ENCODE measurements at regions not wholly inside any gene's neighbourhood (a gene's known extent, or its start where the extent isn't known, plus 50 kb on each side); places are given as distances from the start of the nearest gene placed in this dataset.

DNA sequence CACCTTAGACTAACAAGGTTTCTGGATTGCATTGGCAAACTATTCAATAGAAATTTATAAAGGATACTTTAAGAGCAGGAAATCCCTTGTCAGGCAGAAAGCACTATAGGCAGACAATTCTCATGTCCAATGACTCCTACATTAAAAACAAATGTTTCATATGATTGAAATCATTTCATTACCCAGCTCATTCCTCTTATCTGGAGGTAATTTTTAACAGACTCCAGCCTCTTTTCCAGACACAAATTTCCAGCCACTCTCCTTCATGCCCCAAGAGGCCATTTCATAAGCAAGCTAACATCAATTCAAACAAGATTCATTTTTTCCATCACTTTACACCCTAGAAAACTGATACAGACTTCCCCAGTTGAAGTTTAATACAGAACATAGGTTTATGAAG, 495.1 kb upstream of the FRG1 start:
- TF ChIP-seq MYC (IDR thresholded peaks at IDR 0.05; ENCODE audit: borderline replicate concordance, low read length) (no peak), JUN (IDR thresholded peaks at IDR 0.05) (no peak)
- TF ChIP-seq, protein P1, sequence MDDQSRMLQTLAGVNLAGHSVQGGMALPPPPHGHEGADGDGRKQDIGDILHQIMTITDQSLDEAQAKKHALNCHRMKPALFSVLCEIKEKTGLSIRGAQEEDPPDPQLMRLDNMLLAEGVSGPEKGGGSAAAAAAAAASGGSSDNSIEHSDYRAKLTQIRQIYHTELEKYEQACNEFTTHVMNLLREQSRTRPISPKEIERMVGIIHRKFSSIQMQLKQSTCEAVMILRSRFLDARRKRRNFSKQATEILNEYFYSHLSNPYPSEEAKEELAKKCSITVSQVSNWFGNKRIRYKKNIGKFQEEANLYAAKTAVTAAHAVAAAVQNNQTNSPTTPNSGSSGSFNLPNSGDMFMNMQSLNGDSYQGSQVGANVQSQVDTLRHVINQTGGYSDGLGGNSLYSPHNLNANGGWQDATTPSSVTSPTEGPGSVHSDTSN (IDR thresholded peaks at IDR 0.05): no peak
- TF ChIP-seq, protein P2, sequence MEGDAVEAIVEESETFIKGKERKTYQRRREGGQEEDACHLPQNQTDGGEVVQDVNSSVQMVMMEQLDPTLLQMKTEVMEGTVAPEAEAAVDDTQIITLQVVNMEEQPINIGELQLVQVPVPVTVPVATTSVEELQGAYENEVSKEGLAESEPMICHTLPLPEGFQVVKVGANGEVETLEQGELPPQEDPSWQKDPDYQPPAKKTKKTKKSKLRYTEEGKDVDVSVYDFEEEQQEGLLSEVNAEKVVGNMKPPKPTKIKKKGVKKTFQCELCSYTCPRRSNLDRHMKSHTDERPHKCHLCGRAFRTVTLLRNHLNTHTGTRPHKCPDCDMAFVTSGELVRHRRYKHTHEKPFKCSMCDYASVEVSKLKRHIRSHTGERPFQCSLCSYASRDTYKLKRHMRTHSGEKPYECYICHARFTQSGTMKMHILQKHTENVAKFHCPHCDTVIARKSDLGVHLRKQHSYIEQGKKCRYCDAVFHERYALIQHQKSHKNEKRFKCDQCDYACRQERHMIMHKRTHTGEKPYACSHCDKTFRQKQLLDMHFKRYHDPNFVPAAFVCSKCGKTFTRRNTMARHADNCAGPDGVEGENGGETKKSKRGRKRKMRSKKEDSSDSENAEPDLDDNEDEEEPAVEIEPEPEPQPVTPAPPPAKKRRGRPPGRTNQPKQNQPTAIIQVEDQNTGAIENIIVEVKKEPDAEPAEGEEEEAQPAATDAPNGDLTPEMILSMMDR (IDR thresholded peaks at IDR 0.05): no peak
- TF ChIP-seq, protein P3, sequence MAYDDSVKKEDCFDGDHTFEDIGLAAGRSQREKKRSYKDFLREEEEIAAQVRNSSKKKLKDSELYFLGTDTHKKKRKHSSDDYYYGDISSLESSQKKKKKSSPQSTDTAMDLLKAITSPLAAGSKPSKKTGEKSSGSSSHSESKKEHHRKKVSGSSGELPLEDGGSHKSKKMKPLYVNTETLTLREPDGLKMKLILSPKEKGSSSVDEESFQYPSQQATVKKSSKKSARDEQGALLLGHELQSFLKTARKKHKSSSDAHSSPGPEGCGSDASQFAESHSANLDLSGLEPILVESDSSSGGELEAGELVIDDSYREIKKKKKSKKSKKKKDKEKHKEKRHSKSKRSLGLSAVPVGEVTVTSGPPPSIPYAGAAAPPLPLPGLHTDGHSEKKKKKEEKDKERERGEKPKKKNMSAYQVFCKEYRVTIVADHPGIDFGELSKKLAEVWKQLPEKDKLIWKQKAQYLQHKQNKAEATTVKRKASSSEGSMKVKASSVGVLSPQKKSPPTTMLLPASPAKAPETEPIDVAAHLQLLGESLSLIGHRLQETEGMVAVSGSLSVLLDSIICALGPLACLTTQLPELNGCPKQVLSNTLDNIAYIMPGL (CRISPR knock-in tag; IDR thresholded peaks at IDR 0.05; ENCODE audit: borderline replicate concordance): no peak

All from A549 (cell line).